ENCODE measurements at regions not wholly inside any gene's neighbourhood (a gene's known extent, or its start where the extent isn't known, plus 50 kb on each side); places are given as distances from the start of the nearest gene placed in this dataset.
A peak's percentile ranks its signal among the peaks of the same experiment; 100 is the strongest.
"Not testable (repeated sequence)": the region's sequence is repeated elsewhere in the genome, so short reads cannot be mapped to it uniquely, and the experiment has no call there.

DNA sequence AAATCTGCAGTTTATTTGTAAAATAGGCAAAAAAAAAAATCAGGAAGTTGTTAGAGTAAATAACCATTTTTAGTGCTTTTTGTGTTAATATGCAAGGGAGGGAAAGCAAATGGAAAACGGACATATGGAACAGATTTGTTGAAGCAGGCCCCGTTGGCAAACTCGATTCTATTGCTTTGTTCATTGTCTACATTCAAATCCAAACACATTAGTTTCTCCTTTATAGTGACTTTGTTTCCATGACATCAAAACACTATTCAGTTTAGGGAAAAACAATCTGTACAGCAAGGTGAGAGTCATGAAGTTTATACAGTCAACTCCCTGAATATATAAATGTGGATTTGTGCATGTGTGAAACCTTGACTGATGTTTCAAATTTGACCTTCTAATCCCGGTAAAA, 142.2 kb downstream of the FAM47A start:
- intact Hi-C loops (cut with DNase I), result no loop called here
- DNase-seq, result no peak

DNA sequence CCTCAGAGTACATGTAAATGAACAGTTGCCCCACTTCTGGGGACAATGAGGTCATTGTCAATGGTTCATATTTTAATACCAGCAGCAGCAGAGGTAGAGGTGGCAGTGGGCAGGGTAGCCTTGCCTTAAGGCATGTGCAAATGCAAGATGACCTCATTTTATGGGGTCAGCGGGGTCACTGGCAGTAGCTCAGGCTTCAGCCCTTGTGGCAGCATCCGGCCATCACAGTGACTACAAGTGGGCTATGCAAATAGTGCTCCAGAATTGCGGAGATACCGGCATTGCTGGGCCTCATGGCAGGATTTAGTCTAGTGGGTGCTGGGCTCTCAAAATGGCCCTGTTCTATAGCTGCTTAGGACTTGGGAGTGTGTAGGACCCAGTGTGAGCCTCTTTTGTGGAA, 144.7 kb downstream of the FAM47A start:
- intact Hi-C loops (cut with DNase I), result no loop called here
- DNase-seq, result no peak

DNA sequence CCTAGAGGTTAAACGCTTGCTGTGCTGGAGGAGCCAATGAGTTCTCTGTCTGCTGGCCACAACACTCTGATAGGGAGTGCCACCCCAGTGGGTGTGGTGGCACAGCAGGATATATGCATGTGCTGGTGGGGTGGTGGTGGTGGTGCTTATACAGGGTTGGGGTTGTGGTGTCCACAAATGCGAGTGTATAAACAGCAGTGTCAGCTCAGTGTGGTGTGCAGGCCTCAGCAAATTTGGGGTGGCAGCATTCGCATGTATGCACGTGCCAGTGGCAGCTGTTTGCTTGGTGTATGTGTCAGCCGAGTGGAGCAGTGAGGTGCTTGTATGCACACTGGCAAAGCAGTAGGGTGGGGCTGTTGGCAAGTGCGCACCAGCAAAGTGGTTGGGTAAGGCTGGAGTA, 157.4 kb downstream of the FAM47A start:
- no peak for DNase-seq
- intact Hi-C loops (cut with DNase I), result no loop called here

DNA sequence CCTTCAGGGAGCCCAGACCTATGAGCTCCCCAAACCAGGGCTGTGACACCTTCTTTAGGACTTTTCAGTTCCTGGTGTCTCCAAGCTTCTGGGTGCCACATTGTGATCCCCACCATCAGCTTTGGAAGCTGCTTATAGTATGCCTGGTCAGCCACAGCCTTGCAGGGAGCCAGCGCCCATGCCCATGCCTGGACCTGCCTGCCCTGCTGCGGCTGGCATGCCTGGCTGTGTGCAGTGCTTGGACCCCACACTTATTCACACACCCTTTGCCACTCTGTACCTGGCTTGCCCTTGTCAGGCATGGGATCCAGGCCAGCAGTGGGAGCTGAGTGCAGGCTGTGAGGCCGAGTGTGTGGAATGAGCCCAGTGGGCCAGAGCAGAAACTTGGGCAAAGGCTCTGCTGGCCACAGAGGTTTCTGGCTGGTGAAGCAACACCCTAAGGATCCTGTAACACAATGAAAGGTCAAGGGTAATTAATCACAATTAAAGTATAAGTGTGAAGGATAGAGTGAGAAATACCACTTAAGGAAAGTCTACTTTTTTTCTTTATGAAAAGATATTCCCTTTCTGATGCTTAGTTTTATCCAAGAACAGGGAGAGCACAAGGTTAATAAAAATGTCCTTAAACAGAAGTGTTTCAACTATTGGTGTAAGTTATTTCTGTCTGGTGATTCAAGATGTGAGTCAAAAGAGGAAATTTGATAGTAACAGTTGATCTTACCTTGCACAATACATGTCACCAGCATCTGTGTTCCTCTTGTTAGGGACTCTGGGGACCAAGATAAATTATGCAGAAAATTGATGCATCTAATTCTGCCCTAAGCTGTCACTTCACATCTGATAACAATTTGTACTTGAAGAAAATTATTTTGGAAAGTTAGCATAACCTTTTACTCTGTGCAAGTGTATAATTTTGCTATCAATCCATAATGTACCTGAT, 161.8 kb downstream of the FAM47A start:
- intact Hi-C loops (cut with DNase I), result no loop called here
- DNase-seq, result no peak

DNA sequence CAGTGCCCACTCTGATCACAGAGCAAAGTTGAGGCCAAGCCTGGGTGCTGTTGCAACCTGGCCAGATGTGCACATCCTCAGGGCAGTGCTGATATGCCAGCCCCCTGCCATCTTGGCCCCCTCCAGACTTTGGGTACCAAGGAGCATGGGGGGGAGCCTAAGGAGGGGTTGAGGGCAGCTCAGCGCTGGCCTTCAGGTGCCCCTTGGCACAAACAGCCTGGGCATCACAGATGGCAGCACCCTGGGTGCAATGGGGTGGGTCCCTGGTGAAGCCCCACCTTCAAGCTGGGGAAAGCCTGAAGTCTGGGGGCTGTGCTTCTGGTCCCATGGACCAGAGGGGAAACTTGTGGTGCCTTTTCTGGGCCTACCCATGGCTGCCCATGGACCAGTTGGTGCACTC, 163.0 kb downstream of the FAM47A start:
- intact Hi-C loops (cut with DNase I), result no loop called here
- DNase-seq, result no peak

DNA sequence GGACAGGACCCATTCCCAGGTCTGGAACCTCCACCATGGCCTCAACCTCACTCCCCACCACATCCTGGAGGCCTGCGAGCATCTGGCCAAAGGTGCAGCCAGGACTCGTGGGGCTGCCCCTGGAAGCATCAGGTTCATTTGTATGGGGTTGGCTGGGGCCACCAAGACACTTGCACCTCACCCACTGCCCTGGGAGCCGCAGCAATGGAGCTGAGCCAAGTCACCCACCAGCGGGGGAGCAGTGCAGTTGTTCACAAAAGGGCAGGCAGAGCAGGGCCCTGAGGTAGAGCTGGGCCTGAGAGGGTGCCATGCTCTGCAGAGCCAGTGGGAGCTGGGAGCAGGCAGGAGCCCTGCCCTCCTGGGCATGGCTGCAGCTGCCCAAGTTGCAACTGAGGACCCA, 163.5 kb downstream of the FAM47A start:
- no peak for DNase-seq
- intact Hi-C loops (cut with DNase I), result no loop called here

DNA sequence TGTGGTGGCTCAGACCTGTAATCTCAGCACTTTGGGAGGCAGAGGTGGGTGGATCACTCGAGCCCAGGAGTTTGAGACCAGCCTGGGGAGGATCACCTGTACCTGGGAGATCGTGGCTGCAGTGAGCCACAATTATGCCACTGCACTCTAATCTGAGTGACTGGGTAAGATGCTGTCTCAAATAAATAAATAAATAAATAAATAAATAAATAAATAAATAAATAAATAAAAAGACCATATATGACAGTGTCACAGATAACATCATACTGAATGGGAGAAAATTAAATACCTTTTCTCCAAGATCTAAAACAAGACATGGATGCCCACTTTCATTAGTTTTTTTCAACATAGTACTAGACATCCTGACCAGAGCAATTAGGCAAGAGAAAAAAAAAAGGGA, 182.8 kb downstream of the FAM47A start:
- intact Hi-C loops (cut with DNase I), result no loop called here
- no peak for DNase-seq

DNA sequence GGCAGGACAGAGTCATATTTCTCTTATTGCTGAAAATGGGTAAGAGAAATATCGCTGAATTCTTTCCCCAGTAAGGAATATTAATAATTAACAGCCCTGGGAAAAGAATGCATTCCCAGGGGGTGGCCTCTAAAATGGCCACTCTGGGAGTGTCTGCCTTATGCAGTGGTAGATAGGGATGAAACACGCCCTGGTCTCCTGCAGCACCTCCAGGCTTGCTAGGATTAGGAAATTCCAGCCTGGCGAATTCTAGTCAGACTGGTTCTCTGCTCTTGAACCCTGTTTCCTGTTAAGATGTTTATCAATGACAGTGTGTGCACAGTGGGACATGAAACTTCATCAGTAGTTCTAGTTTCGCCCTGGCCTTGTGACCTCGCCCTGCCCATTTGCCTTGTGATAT, 205.9 kb downstream of the FAM47A start:
- DNase-seq; intact Hi-C loops (cut with DNase I): not testable (repeated sequence)

DNA sequence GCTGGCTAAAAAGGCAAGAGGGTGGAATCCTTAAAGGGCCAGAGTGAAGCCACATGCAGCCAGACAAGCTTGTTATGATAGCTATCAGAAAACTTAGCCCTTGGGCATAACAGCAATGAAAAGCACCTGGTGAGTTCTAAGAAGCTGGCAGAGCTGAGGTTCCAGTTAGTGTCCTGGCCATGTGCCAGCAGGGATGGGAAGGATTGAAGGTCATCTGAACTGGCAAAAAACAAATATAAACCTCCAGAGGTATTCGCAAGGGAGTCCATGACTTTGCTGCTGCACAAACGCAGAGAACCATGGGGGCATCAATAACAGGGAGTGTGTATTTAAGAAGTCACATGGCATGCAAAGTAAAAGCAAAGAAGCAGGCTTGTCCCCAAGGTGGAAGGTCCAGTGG, 208.9 kb downstream of the FAM47A start:
- intact Hi-C loops (cut with DNase I), result no loop called here
- no peak for DNase-seq

DNA sequence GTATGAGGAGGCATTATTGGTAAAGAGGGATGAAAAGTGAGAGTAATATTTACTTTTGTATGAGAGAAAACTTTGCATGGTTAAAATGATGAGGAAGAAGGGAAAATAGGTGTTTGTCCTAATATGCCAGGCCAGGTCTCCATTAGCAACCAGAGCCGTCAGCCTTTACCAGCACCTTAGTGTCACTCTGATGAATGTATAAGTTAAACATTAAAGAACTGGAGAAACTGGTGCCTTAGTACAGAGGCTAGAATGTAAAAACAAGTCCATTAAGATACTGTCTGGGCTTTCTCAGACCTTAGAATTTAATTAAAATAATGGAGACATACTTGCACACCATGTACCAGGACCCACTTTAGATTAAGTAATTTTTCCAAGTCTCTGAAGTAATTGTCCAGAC, 222.3 kb downstream of the FAM47A start:
- intact Hi-C loops (cut with DNase I), result no loop called here
- DNase-seq, result no peak

DNA sequence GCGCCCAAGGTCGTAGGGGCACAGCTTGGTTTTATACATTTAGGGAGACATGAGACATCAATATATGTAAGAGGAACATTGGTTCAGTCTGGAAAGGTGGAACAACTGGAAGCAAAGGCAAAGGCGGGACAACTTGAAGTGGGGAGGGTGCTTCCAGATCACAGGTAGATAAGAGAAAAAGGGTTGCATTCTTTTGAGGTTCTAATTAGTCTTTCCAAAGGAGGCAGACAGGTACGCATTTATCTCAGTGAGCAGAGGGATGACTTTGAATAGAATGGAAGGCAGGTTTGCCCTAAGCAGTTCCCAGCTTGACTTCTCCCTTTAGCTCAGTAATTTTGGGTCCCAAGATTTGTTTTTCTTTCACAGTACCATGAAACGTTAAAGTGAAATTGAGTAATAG, 223.2 kb downstream of the FAM47A start:
- intact Hi-C loops (cut with DNase I), result no loop called here

DNA sequence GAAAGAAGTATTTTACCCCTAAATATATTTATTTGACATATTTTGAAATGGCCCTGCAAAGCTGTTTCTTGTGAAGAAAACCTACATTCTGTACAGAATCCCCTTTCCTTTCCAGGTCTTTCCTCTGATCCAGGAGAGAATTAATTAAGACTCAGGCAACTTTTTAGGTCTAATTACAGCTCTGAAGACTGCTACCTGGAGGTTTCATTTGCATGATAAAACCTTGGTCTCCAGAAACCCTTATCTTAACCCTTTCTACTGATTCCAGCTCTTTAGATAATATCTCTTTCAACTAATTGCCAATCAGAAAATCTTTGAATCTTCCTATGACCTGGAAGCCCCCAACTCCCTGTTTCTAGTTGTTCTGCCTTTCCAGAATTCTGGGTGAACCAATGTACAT, 224.0 kb downstream of the FAM47A start:
- intact Hi-C loops (cut with DNase I), result no loop called here
- DNase-seq, result no peak

More for the DNA sequence above, 223.2 kb downstream of the FAM47A start:
- no peak for DNase-seq

DNA sequence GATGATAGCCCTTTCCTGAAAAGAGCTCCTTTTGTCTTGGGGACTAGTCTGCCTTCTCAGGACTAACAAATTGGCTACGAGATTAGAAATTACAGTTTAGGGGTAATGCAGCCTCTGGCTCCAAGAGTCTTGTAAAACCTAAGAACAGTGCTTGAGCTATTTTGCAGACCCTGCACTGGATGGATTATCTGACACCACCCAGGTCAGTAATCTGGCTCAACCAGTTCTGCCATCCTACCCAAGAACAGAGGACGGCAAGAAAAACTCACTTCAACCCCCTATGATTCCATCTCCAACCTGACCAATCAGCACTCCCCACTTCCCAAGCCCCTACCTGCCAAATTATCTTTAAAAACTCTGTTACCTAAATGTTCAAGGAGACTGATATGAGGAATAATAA, 225.1 kb downstream of the FAM47A start:
- DNase-seq, result no peak
- intact Hi-C loops (cut with DNase I), result no loop called here

DNA sequence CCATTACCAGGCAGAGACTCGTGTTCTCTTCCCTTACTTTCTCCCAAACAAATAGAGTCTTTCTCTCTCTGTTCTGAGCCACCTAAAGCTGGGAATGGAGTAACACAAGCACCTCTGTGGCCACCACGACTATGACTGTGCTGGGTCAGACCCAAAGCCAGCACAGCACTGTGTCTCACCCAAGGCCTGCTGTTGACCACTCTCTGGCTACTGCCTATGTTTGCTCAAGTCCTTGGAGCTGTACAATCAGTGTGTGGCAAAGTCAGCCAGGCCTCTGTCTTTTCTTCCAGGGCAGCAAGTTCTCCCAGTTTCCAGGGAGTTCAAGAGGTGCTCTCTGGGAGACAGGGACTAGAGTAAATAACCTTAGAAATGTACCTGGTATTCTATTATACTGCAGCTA, 239.4 kb downstream of the FAM47A start:
- no peak for DNase-seq
- intact Hi-C loops (cut with DNase I), result no loop called here

DNA sequence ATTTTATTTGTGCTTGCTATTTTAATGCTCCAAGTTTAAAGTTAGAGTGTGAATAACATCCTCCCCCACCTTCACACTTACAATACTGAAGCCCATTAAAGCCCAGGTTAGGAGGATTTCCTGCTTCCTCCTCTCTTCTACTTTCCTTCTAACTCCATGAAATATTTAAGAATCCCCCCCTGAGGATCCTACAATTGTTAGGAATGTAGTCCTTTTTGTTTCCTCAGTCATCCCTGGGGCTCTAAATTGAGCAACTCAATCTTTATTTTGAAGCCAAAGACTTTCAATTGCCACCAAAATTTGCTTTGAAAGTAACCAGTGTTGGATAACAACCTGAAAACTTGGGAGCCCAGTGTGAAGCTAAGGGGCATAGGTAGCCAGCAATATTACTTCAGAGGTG, 276.9 kb downstream of the FAM47A start:
- no peak for DNase-seq
- intact Hi-C loops (cut with DNase I), result no loop called here

DNA sequence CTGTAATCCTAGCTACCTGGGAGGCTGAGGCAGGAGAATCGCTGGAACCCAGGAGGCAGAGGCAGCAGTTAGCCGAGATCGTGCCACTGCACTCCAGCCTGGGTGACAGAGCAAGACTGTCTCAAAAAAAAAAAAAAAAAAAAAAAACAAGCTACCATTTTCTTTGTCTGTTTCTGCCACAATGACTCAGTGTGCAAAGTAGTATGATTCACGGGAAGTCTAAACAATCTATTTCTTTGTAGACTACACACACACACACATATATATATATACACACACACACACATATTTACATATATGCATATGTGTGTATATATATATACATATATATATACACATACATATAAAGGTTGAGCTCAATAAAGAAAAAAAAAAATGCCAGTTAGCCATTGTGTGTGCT, 280.0 kb downstream of the FAM47A start:
- DNase-seq, result not testable (repeated sequence)

DNA sequence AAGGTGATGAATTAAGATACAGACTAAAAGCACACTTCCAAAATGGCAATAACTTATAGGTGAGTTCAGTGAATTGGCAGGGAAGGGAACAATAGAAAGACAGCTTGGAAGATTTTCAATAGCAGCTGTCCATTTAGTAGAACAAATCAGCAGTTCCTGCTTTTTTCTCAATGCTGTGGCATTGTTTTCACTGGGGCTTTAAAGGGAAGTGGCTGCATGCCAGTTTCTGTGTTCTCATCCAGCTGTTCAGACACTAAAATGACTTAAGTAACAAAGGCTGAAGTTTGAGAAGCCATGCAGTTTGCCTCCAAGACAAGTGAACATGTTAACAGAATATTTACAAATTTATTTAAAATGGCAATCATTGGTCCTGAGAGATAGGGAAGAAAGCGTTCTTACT, 291.9 kb downstream of the FAM47A start:
- intact Hi-C loops (cut with DNase I), result no loop called here
- DNase-seq, result peak in 5 of 42 donors; percentile 0 to 40 (median 10)

More for the DNA sequence above, 280.0 kb downstream of the FAM47A start:
- intact Hi-C loops (cut with DNase I), result not testable (repeated sequence)

DNA sequence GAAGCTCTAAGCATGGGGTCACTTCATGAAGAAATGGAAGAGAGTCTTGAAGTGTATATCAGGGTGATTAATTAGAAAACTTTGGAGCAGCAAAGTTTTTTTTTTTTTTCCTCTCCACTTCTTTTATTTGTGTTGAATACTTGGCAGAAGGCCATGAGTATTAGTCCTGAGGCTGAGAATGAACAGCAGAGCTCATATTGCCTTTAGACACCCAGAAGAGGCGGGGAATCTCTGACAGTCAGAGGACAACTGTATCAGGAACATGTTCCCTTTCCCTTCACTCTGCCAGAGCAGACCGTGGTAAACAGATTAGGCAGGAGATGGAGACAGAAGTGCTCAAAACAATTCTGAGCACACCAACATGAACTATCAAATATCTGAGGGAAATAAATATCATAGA, 300.9 kb downstream of the FAM47A start:
- no peak for DNase-seq
- intact Hi-C loops (cut with DNase I), result no loop called here

DNA sequence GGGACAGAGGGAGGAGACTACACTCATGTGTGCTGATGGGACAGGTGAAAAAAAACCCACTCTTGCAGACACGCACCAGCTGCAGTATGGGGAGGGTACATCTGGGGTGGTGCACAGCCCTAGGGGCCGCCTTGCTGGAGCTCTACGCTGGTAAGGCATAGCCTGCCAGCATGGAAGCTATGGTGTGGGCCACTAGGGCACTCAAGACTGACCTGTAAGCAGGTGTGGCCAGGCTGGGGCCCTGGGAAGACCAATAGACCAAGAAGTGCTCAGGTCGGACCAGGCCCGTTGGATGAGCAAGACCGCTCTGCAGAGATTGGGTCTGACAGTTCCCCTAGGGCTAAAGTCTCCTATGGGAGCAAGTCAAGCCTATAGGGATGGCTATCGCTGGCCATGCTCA, 314.8 kb downstream of the FAM47A start:
- intact Hi-C loops (cut with DNase I), result no loop called here

DNA sequence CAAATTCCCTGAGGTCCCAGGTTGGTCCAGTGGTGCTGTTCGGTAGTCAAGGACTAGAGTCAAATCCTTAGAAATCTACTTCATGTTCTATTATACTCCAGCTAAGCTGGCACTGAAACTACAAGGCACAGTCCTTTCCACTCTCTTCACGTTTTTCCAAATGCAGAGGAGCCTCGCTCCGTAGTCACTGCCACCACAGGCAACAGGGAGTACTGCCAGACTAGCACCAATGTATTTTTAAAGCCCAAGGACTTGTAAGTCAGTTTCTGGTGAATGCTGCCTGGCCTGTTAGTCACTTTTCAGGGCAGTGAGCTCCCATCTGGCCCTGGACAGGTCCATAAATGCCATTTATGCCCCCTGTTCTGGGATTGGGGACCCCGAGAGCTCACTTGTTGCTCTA, 323.5 kb downstream of the FAM47A start:
- intact Hi-C loops (cut with DNase I), result no loop called here
- no peak for DNase-seq

More for the DNA sequence above, 314.8 kb downstream of the FAM47A start:
- DNase-seq, result no peak

DNA sequence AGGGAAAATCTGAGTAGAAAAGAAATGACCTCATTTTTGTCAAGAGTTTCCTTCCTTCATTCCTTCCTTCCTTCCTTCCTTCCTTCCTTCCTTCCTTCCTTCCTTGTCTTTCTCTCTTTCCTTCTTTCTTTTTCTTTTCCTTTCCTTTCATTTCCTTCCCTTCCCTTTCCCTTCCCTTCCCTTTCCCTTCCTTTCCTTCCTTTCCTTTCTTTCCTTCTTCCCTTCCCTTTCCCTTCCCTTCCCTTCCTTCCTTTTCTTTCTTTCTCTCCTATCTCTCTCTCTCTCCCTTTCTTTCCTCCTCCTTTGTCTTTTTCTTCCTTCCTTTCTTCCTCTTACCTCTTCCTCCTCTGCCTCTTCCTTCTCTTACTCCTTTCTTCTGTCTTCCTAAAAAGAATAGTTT, 347.6 kb downstream of the FAM47A start:
- intact Hi-C loops (cut with DNase I), result no loop called here
- no peak for DNase-seq
